ENCODE measurements at regions not wholly inside any gene's neighbourhood (a gene's known extent, or its start where the extent isn't known, plus 50 kb on each side); places are given as distances from the start of the nearest gene placed in this dataset.
"Not testable (repeated sequence)": the region's sequence is repeated elsewhere in the genome, so short reads cannot be mapped to it uniquely, and the experiment has no call there.

DNA sequence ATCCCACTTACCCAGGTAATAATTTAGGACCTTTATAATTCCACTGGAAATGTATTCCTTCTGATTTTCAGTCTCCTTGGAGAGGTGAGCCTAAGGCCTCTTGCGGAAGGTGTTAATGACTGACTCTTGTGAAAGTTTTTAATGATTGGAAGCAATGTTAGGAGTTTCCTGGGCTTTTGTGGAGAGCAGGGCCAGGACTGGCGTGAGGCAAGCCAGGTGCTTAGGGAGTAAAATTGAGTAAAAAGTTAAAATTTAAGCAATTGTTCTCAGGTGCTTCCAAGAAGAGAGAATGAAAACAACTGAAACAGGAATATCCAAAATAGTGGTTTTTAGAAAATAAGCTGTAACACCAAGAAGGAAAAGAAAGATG, 130.6 kb upstream of the TGFBR2 start:
- peaks cover 0 to 4% (median 4%) of the 10 kb centered on the region in 3 donors for H3K4me1 ChIP-seq (ENCODE audit: control insufficient read depth in 2 of 3, insufficient read depth in 2 of 3, low read depth in 1 of 3, low read length in 3 of 3)
- H3K9ac ChIP-seq (ENCODE audit: low read length in 3 of 3): no peak overlapping the region
- H3K27me3 ChIP-seq (ENCODE audit: control insufficient read depth, insufficient read depth, low read length): no peaks in the 10 kb centered on the region
- DNase-seq: no peak
- no peak for FAIRE-seq
- H3K27ac ChIP-seq (ENCODE audit: low read depth in 2 of 2, low read length in 2 of 2): no peak overlapping the region
- H3K9me3 ChIP-seq (ENCODE audit: control insufficient read depth in 2 of 3, insufficient read depth in 1 of 3, low read length in 3 of 3): no peaks in the 10 kb centered on the region
- TF ChIP-seq, protein P1, sequence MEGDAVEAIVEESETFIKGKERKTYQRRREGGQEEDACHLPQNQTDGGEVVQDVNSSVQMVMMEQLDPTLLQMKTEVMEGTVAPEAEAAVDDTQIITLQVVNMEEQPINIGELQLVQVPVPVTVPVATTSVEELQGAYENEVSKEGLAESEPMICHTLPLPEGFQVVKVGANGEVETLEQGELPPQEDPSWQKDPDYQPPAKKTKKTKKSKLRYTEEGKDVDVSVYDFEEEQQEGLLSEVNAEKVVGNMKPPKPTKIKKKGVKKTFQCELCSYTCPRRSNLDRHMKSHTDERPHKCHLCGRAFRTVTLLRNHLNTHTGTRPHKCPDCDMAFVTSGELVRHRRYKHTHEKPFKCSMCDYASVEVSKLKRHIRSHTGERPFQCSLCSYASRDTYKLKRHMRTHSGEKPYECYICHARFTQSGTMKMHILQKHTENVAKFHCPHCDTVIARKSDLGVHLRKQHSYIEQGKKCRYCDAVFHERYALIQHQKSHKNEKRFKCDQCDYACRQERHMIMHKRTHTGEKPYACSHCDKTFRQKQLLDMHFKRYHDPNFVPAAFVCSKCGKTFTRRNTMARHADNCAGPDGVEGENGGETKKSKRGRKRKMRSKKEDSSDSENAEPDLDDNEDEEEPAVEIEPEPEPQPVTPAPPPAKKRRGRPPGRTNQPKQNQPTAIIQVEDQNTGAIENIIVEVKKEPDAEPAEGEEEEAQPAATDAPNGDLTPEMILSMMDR (IDR thresholded peaks at IDR 0.05; ENCODE audit: borderline replicate concordance, extremely low read depth, insufficient read depth): no peak
- no peak overlapping the region for H3K4me3 ChIP-seq (ENCODE audit: low read length in 3 of 3)
- no peaks in the 10 kb centered on the region for H3K36me3 ChIP-seq (ENCODE audit: control insufficient read depth in 2 of 3, insufficient read depth in 3 of 3, low read length in 3 of 3)
- intact Hi-C loops (cut with DNase I): no loop called here

DNA sequence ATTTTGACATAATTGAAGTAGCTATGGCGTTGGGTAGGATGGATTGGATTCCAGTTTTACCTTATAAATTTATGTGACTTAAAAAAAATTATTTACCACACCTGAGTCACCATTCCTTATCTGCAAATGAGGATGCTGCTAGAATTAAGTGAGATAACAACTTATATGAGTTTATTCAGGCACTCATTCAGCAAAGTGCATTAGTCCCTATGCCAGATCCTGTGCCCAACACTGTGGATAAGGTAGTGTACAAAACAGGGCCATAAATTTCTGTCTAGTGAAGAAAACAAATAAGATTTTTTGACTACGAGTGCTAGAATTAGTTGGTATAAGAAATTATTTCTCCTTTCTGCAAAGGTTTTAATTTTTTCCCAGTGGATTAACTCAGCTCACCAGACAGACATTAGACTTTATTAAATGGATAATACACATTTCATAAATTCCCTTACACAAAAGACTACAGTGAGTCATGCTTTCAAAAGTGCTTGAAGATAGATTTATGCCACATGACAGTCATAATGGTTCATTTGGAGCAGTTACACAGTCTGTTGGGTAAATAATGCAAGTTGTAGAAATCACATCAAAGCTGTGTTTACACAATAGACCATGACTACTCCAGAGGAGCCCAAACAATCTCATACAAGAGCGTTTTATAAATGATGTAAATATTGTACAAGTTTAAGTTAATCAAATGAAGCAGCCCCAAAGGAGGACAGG, 129.9 kb upstream of the TGFBR2 start:
- no peaks in the 10 kb centered on the region for H3K27me3 ChIP-seq (ENCODE audit: control insufficient read depth, insufficient read depth, low read length)
- H3K4me1 ChIP-seq (ENCODE audit: control insufficient read depth in 2 of 3, insufficient read depth in 2 of 3, low read depth in 1 of 3, low read length in 3 of 3): peaks cover 0 to 4% (median 4%) of the 10 kb centered on the region in 3 donors
- TF ChIP-seq, protein P1 (IDR thresholded peaks at IDR 0.05; ENCODE audit: borderline replicate concordance, extremely low read depth, insufficient read depth): no peak
- no peaks in the 10 kb centered on the region for H3K9me3 ChIP-seq (ENCODE audit: control insufficient read depth in 2 of 3, insufficient read depth in 1 of 3, low read length in 3 of 3)
- no peak overlapping the region for H3K27ac ChIP-seq (ENCODE audit: low read depth in 2 of 2, low read length in 2 of 2)
- FAIRE-seq (no peak), DNase-seq (no peak)
- no peak overlapping the region for H3K9ac ChIP-seq (ENCODE audit: low read length in 3 of 3)
- H3K4me3 ChIP-seq (ENCODE audit: low read length in 3 of 3): no peak overlapping the region
- intact Hi-C loops (cut with DNase I): no loop called here
- H3K36me3 ChIP-seq (ENCODE audit: control insufficient read depth in 2 of 3, insufficient read depth in 3 of 3, low read length in 3 of 3): no peaks in the 10 kb centered on the region

DNA sequence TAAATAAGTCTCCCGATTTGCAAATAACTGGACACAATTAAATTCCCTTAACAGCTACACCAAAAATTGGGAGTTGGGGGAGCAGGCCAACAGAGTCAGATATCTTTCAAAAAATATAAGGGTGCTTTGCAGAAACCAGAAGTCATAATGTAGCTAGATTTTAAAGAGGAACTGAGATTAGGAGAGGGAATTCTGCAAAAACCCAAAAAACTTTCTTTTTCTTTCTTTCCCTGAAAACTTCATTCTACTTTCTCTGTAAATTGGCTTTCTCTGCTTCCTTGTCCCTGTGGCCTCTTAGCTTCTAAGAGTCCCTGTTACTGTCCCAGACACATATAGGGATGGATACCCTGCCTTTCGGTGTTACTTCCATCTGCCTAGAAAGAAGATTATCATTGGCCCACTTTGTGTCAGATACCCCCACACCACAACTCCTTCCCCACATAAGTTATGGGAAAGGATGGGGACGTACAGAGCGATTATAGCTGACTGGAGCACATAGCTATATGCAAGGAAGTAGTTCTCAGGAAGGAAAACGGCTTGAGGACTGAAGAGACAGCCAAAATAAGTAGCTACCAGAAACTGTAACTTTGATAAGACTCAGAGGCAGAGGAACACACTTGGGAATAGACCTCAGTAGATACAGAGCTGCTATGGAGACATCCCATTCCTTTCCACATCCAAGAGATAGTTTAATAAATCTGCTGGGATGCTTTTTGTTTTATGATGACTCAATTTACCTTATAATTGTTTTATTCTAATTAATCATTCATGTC, 129.1 kb upstream of the TGFBR2 start:
- Histone ChIP-seq H3K27me3 (ENCODE audit: control insufficient read depth, insufficient read depth, low read length) (no peaks in the 10 kb centered on the region), H3K4me3 (ENCODE audit: low read length in 3 of 3) (no peak overlapping the region), H3K4me1 (ENCODE audit: control insufficient read depth in 2 of 3, insufficient read depth in 2 of 3, low read depth in 1 of 3, low read length in 3 of 3) (peaks cover 0 to 4% (median 4%) of the 10 kb centered on the region in 3 donors), H3K9me3 (ENCODE audit: control insufficient read depth in 2 of 3, insufficient read depth in 1 of 3, low read length in 3 of 3) (no peaks in the 10 kb centered on the region), H3K27ac (ENCODE audit: low read depth in 2 of 2, low read length in 2 of 2) (no peak overlapping the region), H3K36me3 (ENCODE audit: control insufficient read depth in 2 of 3, insufficient read depth in 3 of 3, low read length in 3 of 3) (no peaks in the 10 kb centered on the region), H3K9ac (ENCODE audit: low read length in 3 of 3) (no peak overlapping the region)
- DNase-seq (no peak), FAIRE-seq (no peak)
- intact Hi-C loops (cut with DNase I): no loop called here
- TF ChIP-seq, protein P1 (IDR thresholded peaks at IDR 0.05; ENCODE audit: borderline replicate concordance, extremely low read depth, insufficient read depth): no peak

DNA sequence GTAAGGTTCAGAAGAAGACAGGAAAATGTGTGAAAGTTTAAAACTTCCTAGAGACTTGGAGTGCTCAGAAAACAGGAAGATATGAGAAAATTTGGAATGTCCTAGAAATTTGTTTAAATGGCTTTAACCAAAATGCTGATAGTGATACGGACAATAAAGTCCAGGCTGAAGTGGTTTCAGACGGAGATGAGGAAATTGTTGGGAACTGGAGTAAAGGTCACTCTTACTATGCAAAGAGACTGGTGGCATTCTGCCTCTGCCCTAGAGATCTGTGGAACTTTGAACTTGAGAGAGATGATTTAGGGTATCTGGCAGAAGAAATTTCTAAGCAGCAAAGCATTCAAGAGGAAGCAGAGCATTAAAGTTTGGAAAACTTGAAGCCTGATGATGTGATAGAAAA, 126.7 kb upstream of the TGFBR2 start:
- DNase-seq; H3K9me3 ChIP-seq (ENCODE audit: control insufficient read depth in 2 of 3, insufficient read depth in 1 of 3, low read length in 3 of 3); H3K4me1 ChIP-seq (ENCODE audit: control insufficient read depth in 2 of 3, insufficient read depth in 2 of 3, low read depth in 1 of 3, low read length in 3 of 3); H3K4me3 ChIP-seq (ENCODE audit: low read length in 3 of 3); intact Hi-C loops (cut with DNase I); H3K9ac ChIP-seq (ENCODE audit: low read length in 3 of 3); H3K36me3 ChIP-seq (ENCODE audit: control insufficient read depth in 2 of 3, insufficient read depth in 3 of 3, low read length in 3 of 3); H3K27me3 ChIP-seq (ENCODE audit: control insufficient read depth, insufficient read depth, low read length): not testable (repeated sequence)
- FAIRE-seq: peak; percentile 95
- H3K27ac ChIP-seq (ENCODE audit: low read depth in 2 of 2, low read length in 2 of 2): peak overlapping the region; percentile 3 to 49

DNA sequence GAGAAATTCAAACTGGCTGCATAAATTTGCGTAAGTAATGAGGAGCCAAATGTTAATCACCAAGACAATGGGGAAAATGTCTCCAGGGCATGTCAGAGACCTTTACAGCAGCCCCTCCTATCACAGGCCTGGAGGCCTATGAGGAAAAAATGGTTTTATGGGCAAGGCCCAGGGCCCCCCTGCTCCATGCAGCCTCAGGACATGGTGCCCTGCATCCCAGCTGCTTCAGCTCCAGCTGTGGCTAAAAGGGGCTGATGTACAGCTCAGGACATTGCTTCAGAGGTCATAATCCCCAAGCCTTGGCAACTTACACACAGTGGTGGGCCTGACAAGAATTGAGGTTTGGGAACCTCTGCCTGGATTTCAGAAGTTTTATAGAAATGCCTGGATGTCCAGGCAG, 126.2 kb upstream of the TGFBR2 start:
- FAIRE-seq; H3K27ac ChIP-seq (ENCODE audit: low read depth in 2 of 2, low read length in 2 of 2); H3K4me3 ChIP-seq (ENCODE audit: low read length in 3 of 3); intact Hi-C loops (cut with DNase I); H3K4me1 ChIP-seq (ENCODE audit: control insufficient read depth in 2 of 3, insufficient read depth in 2 of 3, low read depth in 1 of 3, low read length in 3 of 3); H3K9ac ChIP-seq (ENCODE audit: low read length in 3 of 3); H3K27me3 ChIP-seq (ENCODE audit: control insufficient read depth, insufficient read depth, low read length); DNase-seq; H3K9me3 ChIP-seq (ENCODE audit: control insufficient read depth in 2 of 3, insufficient read depth in 1 of 3, low read length in 3 of 3); H3K36me3 ChIP-seq (ENCODE audit: control insufficient read depth in 2 of 3, insufficient read depth in 3 of 3, low read length in 3 of 3): not testable (repeated sequence)
